H9 (cell line): ENCODE measurements at regions not wholly inside any gene's neighbourhood (a gene's known extent, or its start where the extent isn't known, plus 50 kb on each side); places are given as distances from the start of the nearest gene placed in this dataset.

ENCODE experiments used
- DNase-seq: peaks from one replicate; pipeline ENCODE4 v3.0.0-alpha.2; 2017
- H2AFZ ChIP-seq: one replicate; pipeline ENCODE4 v1.6.1; 2013; ENCODE audit warnings: mild to moderate bottlenecking, low read length, control low read depth, moderate library complexity
- H2AK5ac ChIP-seq: 2 replicates; pipeline ENCODE4 v1.6.1; 2013; ENCODE audit warnings: low read length, control low read depth, mixed read lengths; ENCODE audit not compliant: insufficient read length
- H2BK120ac ChIP-seq: one replicate; pipeline ENCODE4 v1.6.1; 2013; ENCODE audit warnings: low read depth, mild to moderate bottlenecking, low read length, control low read depth, inconsistent platforms; ENCODE audit not compliant: poor library complexity, severe bottlenecking
- H2BK12ac ChIP-seq: 2 replicates; pipeline ENCODE4 v1.6.1; 2013; ENCODE audit warnings: low read length, control low read depth, mixed read lengths, low read depth; ENCODE audit not compliant: insufficient read length
- H2BK15ac ChIP-seq: 2 replicates; pipeline ENCODE4 v1.6.1; 2013; ENCODE audit warnings: low read depth, low read length, control low read depth
- H2BK20ac ChIP-seq: one replicate; pipeline ENCODE4 v1.6.1; 2013; ENCODE audit warnings: low read depth, mild to moderate bottlenecking, low read length, control low read depth, inconsistent platforms; ENCODE audit not compliant: poor library complexity, severe bottlenecking
- H2BK5ac ChIP-seq: 2 replicates; pipeline ENCODE4 v1.6.1; 2013; ENCODE audit warnings: low read length, control low read depth, mixed read lengths; ENCODE audit not compliant: insufficient read length
- H3K14ac ChIP-seq: 2 replicates; pipeline ENCODE4 v1.6.1; 2013; ENCODE audit warnings: low read length, control low read depth; ENCODE audit not compliant: insufficient read depth
- H3K18ac ChIP-seq: 2 replicates; pipeline ENCODE4 v1.6.1; 2013; ENCODE audit warnings: low read depth, mild to moderate bottlenecking, mixed read lengths, low read length, control low read depth; ENCODE audit not compliant: insufficient read length
- H3K23ac ChIP-seq: 2 replicates; pipeline ENCODE4 v1.6.1; 2013; ENCODE audit warnings: low read length, control low read depth, mixed read lengths, low read depth; ENCODE audit not compliant: insufficient read length
- H3K23me2 ChIP-seq: 2 replicates; pipeline ENCODE4 v1.6.1; 2013; ENCODE audit warnings: low read depth, mild to moderate bottlenecking, mixed read lengths, low read length, control low read depth; ENCODE audit not compliant: insufficient read length, poor library complexity, severe bottlenecking
- H3K27ac ChIP-seq: 2 replicates; pipeline ENCODE4 v1.5.1; 2013; ENCODE audit warnings: low read length, control low read depth, mixed read lengths, low read depth; ENCODE audit not compliant: insufficient read length
- H3K27me3 ChIP-seq: 2 replicates; pipeline ENCODE4 v1.6.1; 2013; ENCODE audit warnings: low read length, control low read depth, inconsistent platforms; ENCODE audit not compliant: insufficient read depth
- H3K4ac ChIP-seq: 2 replicates; pipeline ENCODE4 v1.6.1; 2013; ENCODE audit warnings: low read depth, mild to moderate bottlenecking, control low read depth, inconsistent platforms, low read length, moderate library complexity
- H3K4me1 ChIP-seq: 2 replicates; pipeline ENCODE4 v1.6.1; 2013; ENCODE audit warnings: low read length, control low read depth, inconsistent platforms; ENCODE audit not compliant: insufficient read depth
- H3K4me2 ChIP-seq: 2 replicates; pipeline ENCODE4 v1.6.1; 2013; ENCODE audit warnings: low read length, control low read depth, mixed read lengths; ENCODE audit not compliant: insufficient read length, insufficient read depth
- H3K56ac ChIP-seq: 2 replicates; pipeline ENCODE4 v1.6.1; 2013; ENCODE audit warnings: low read depth, mild to moderate bottlenecking, mixed read lengths, low read length, control low read depth; ENCODE audit not compliant: insufficient read length
- H3K79me1 ChIP-seq: 2 replicates; pipeline ENCODE4 v1.6.1; 2013; ENCODE audit warnings: low read depth, mild to moderate bottlenecking, moderate library complexity, low read length, control low read depth, inconsistent platforms; ENCODE audit not compliant: insufficient read depth, poor library complexity, severe bottlenecking
- H3K79me2 ChIP-seq: 2 replicates; pipeline ENCODE4 v1.6.1; 2013; ENCODE audit warnings: low read length, control low read depth, inconsistent platforms; ENCODE audit not compliant: insufficient read depth
- H3K9ac ChIP-seq: 2 replicates; pipeline ENCODE4 v1.6.1; 2013; ENCODE audit warnings: low read length, control low read depth, mixed read lengths; ENCODE audit not compliant: insufficient read length; ENCODE audit errors: extremely low read depth
- H3K9me3 ChIP-seq: one replicate; pipeline ENCODE4 v1.6.1; 2013; ENCODE audit warnings: low read depth, low read length, inconsistent platforms; ENCODE audit not compliant: control insufficient read depth
- H3T11ph ChIP-seq: one replicate; pipeline ENCODE4 v1.6.1; 2013; ENCODE audit warnings: mild to moderate bottlenecking, low read length, control low read depth, inconsistent platforms
- H4K20me1 ChIP-seq: one replicate; pipeline ENCODE4 v1.6.1; 2013; ENCODE audit not compliant: control insufficient read depth, insufficient read length, insufficient read depth
- H4K5ac ChIP-seq: 2 replicates; pipeline ENCODE4 v1.6.1; 2013; ENCODE audit warnings: low read depth, mild to moderate bottlenecking, mixed read lengths, low read length, control low read depth; ENCODE audit not compliant: insufficient read length
- H4K8ac ChIP-seq: replicated peaks from 2 replicates; pipeline ENCODE4 v1.6.1; 2013; ENCODE audit warnings: low read length, control low read depth, mixed read lengths, low read depth; ENCODE audit not compliant: insufficient read length
- H4K91ac ChIP-seq: 2 replicates; pipeline ENCODE4 v1.6.1; 2013; ENCODE audit warnings: low read depth, mild to moderate bottlenecking, moderate library complexity, mixed read lengths, low read length, control low read depth; ENCODE audit not compliant: insufficient read length
- H3K27ac Mint-ChIP-seq, 3 experiments: 2 replicates in 2 of 3; 3 replicates in 1 of 3; pipeline ENCODE4 v1.8.0; 2020 to 2021; ENCODE audit warnings: mixed read lengths in 3 of 3, mild to moderate bottlenecking in 1 of 3, moderate library complexity in 1 of 3
- H3K27me3 Mint-ChIP-seq: 2 replicates; pipeline ENCODE4 v1.8.0; 2021; ENCODE audit warnings: low read depth, mild to moderate bottlenecking, moderate library complexity, mixed read lengths
- H3K36me3 Mint-ChIP-seq, 3 experiments: 2 replicates in 2 of 3; 3 replicates in 1 of 3; pipeline ENCODE4 v1.8.0; 2020 to 2021; ENCODE audit warnings: low read depth in 3 of 3, mixed read lengths in 3 of 3; ENCODE audit not compliant: insufficient read depth in 1 of 3
- H3K4me1 Mint-ChIP-seq, 2 experiments: 2 replicates each; pipeline ENCODE4 v1.8.0; 2020; ENCODE audit warnings: mixed read lengths in 2 of 2
- H3K4me3 Mint-ChIP-seq, 2 experiments: 2 replicates in 1 of 2; 3 replicates in 1 of 2; pipeline ENCODE4 v1.8.0; 2020 to 2021; ENCODE audit warnings: mild to moderate bottlenecking in 2 of 2, mixed read lengths in 2 of 2, moderate library complexity in 1 of 2
- H3K9me3 Mint-ChIP-seq, 2 experiments: 2 replicates in 1 of 2; 3 replicates in 1 of 2; pipeline ENCODE4 v1.8.0; 2020; ENCODE audit warnings: mild to moderate bottlenecking in 2 of 2, mixed read lengths in 2 of 2, moderate library complexity in 1 of 2
- CTCF ChIP-seq: fragments of 200-600 bp; sonication (generic); conservative IDR thresholded peaks from 3 replicates; pipeline ENCODE4 v1.8.0; 2021; ENCODE audit warnings: antibody characterized with exemption, mild to moderate bottlenecking
- WGBS: extraction: QIAGEN DNeasy Blood & Tissue Kit; methylation state at CpG from one replicate; pipeline ENCODE4 v1.1.7; 2013; ENCODE audit warnings: missing lambda C conversion rate, low lambda C conversion rate, mixed read lengths; ENCODE audit not compliant: insufficient read length; ENCODE audit errors: extremely low coverage; 5-methylcytosine and 5-hydroxymethylcytosine counted together

- no peak overlapping the region for H3K56ac ChIP-seq
- Mint-ChIP-seq H3K4me1 (no peaks in the 10 kb centered on the region), H3K9me3 (peaks cover 4 to 10% of the 10 kb centered on the region in 2 experiments; a peak in 4 of 5 replicates), H3K4me3 (no peak overlapping the region), H3K27me3 (peaks cover 4% of the 10 kb centered on the region), H3K36me3 (peaks cover 0 to 5% (median 0%) of the 10 kb centered on the region in 3 experiments; a peak in 2 of 7 replicates), H3K27ac (no peak overlapping the region; a peak in 1 of 7 replicates)
- H3T11ph ChIP-seq = no peak overlapping the region
- H3K4me1 ChIP-seq = no peaks in the 10 kb centered on the region
- H3K18ac ChIP-seq = no peak overlapping the region
- H3K27ac ChIP-seq = no peak overlapping the region
- H4K20me1 ChIP-seq = no peaks in the 10 kb centered on the region
- no peak for TF ChIP-seq CTCF
- no peak overlapping the region for H2AFZ ChIP-seq
- no peak overlapping the region for H2BK12ac ChIP-seq
- H3K9me3 ChIP-seq = no peaks in the 10 kb centered on the region
- H3K79me1 ChIP-seq = no peaks in the 10 kb centered on the region
- H3K14ac ChIP-seq = no peak overlapping the region
- no peak overlapping the region for H3K23ac ChIP-seq
- no peak for DNase-seq
- H3K4ac ChIP-seq = no peak overlapping the region
- no peaks in the 10 kb centered on the region for H3K79me2 ChIP-seq
- H4K5ac ChIP-seq = no peak overlapping the region
- H3K9ac ChIP-seq = no peak overlapping the region
- H2BK15ac ChIP-seq = no peak overlapping the region
- H2BK5ac ChIP-seq = no peak overlapping the region
- no peaks in the 10 kb centered on the region for H3K27me3 ChIP-seq
- no peak overlapping the region for H2AK5ac ChIP-seq
- H2BK20ac ChIP-seq = no peak overlapping the region
- H2BK120ac ChIP-seq = no peak overlapping the region
- no peak overlapping the region for H4K91ac ChIP-seq
- H3K23me2 ChIP-seq = no peaks in the 10 kb centered on the region
- no CpG with 5 or more reads among the region's 8 CpGs for WGBS
- no peak overlapping the region for H4K8ac ChIP-seq
- H3K4me2 ChIP-seq = no peak overlapping the region
Measured at GRCh38 chr16:17013038-17013437, 457.7 kb downstream of the XYLT1 start.
